RWPE1 (cell line): ENCODE measurements at regions not wholly inside any gene's neighbourhood (a gene's known extent, or its start where the extent isn't known, plus 50 kb on each side); places are given as distances from the start of the nearest gene placed in this dataset.
A peak's percentile ranks its signal among the peaks of the same experiment; 100 is the strongest.
"Not testable (repeated sequence)": the region's sequence is repeated elsewhere in the genome, so short reads cannot be mapped to it uniquely, and the experiment has no call there.

Source experiments
- CTCF ChIA-PET: fragments of 350-600 bp; sonication (Branson Sonifier 250); formaldehyde crosslinking; extraction: SDS; loops from one replicate; lab custom pipeline; 2021; lab: Yijun Ruan, JAX
- POLR2A ChIA-PET: fragments of 400-600 bp; formaldehyde crosslinking; extraction: SDS; loops from one replicate; lab custom pipeline; 2020; ENCODE audit warnings: antibody characterized with exemption; ENCODE audit not compliant: low non-redundant PET; lab: Yijun Ruan, JAX
- DNase-seq: peaks from one replicate; pipeline ENCODE4 v3.0.0; 2012; ENCODE audit warnings: low spot score
- H3K27ac ChIP-seq: fragments of 450-650 bp; 2 replicates; pipeline ENCODE4 v1.5.1; 2017
- TF ChIP-seq, protein P1 (sequence below): fragments of 450-650 bp; conservative IDR thresholded peaks from 2 replicates; pipeline ENCODE4 v1.5.1; 2017; ENCODE audit warnings: low read depth, mild to moderate bottlenecking

DNA sequence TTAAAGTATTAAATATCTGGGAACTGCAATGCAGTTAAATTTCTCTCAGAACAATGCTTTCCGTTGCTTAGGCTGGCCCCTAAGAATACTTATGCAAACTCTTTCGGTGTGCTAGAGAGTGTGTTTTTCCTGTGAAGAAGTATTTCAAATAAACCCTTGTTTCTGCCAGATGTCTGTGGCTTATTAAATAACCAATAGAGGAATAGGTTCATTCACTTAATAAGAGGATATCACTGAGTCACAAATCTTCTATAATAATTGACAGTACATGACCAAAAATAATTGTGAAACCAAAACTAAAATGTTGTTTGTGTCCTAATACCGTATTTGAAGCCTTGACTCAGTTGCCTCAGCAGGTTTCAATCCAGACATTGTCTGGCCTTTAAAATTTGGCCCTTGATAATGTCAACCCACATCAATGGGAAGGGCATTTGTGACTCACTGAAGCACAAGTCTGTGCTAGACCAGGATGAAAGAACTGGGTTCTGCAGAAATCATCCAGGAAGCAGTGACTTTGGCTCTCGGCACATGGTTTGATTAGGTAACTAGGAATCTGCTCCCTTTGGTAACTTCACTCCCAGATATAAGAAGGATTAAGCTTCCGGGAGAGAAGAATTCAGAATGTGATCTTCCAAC, 104.2 kb upstream of the BARHL2 start:
- ChIA-PET POLR2A (interaction anchor here (0.7 kb wide), 1 partner anchor 201 kb away, joined by 3 read pairs; no protein-coding TSS in a partner anchor), CTCF (no interaction called here)
- no peak overlapping the region for H3K27ac ChIP-seq
- DNase-seq = peak; percentile 62
- TF ChIP-seq, protein P1, sequence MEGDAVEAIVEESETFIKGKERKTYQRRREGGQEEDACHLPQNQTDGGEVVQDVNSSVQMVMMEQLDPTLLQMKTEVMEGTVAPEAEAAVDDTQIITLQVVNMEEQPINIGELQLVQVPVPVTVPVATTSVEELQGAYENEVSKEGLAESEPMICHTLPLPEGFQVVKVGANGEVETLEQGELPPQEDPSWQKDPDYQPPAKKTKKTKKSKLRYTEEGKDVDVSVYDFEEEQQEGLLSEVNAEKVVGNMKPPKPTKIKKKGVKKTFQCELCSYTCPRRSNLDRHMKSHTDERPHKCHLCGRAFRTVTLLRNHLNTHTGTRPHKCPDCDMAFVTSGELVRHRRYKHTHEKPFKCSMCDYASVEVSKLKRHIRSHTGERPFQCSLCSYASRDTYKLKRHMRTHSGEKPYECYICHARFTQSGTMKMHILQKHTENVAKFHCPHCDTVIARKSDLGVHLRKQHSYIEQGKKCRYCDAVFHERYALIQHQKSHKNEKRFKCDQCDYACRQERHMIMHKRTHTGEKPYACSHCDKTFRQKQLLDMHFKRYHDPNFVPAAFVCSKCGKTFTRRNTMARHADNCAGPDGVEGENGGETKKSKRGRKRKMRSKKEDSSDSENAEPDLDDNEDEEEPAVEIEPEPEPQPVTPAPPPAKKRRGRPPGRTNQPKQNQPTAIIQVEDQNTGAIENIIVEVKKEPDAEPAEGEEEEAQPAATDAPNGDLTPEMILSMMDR = no peak

DNA sequence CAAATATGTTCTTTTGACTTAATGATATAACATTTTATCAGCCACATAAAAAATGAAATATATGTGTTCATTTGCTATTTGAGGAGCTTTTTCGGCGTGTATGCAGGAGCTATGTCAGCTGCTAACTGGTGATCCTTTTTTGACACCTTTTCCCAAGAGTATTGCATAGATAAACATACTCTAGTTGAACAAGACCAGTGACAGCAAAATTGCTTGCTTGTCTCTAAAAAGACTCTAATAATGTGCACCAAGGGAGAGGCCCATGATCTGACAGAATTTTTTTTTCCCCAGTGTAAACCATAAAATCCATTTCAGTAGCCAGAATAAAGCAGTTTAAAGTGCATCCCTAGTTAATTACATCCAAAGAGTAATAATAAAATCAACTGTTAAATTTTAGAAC, 103.6 kb upstream of the BARHL2 start:
- CTCF ChIA-PET = no interaction called here
- TF ChIP-seq, protein P1 = no peak
- POLR2A ChIA-PET = interaction anchor here (0.7 kb wide), 1 partner anchor 201 kb away, joined by 3 read pairs; no protein-coding TSS in a partner anchor
- no peak overlapping the region for H3K27ac ChIP-seq
- DNase-seq = no peak

DNA sequence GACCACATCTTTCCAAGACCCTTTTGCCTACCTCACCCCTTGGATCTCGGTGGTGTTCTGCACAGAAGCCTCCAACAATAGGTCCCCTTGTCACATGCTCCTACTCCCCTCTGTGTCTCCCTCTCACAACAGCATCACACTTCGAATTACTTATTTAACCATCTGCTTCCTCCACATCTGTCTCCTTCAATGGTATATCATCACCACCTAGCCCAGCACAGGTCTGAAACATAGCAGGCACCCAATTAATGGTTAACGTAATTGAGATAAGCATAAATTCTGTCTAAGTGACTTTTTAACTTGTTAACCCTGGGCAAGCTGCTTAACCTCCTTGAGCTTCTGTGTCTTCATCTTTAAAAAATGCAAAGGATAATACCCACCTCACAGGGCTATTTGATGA, 100.3 kb upstream of the BARHL2 start:
- no peak overlapping the region for H3K27ac ChIP-seq
- CTCF ChIA-PET = no interaction called here
- DNase-seq = no peak
- TF ChIP-seq, protein P1 = no peak
- POLR2A ChIA-PET = no interaction called here

DNA sequence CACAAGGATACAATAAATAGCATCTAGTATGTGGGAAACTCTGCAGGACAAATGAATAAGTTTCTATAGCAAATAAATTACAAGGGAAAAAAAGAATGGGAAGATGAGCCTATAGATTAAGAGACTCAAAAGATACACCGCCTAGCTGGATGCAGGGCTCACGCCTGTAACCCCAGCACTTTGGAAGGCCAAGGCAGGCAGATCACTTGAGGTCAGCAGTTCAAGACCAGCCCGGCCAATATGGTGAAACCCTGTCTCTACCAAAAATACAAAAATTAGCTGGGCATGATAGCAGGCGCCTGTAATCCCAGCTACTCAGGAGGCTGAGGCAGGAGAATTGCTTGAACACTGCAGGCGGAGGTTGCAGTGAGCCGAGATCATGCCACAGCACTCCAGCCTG, 95.1 kb upstream of the BARHL2 start:
- DNase-seq, H3K27ac ChIP-seq, CTCF ChIA-PET, POLR2A ChIA-PET: not testable (repeated sequence)

DNA sequence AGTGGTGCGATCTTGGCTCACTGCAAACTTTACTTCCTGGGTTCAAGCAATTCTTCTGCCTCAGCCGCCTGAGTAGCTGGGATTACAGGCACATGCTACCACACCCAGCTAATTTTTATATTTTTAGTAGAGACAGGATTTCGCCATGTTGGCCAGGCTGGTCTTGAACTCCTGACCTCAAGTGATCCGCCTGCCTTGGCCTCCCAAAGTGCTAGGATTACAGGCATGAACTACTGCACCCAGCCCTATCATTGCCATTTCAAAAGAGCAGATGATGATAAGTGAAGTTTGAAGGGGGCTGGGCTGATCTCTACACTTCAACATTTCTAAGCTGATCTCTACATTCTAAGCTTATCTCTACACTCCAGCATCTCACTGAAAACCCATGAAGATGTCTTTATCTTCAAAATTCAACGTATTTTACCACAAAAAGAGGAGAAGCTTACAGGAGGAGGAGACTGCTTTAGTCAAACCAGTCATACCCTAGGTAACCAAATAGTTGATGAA, 94.4 kb upstream of the BARHL2 start:
- CTCF ChIA-PET, POLR2A ChIA-PET, H3K27ac ChIP-seq, DNase-seq: not testable (repeated sequence)

DNA sequence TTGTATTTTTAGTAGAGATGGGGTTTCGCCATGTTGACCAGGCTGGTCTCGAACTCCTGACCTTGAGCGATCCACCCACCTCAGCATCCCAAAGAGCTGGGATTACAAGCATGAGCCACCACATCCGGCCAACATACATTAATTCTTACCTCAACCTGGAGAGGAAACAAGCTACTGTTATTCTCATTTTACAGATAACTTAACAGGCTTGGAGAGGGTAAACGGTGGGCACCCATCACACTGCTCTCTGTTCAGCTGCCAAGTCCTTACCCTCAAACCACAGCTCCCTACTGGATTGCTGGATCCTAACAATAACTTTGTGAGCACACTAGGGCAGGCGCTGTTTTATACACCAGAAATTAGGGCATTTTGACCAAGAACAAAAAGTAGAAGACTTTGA, 93.6 kb upstream of the BARHL2 start:
- ChIA-PET POLR2A (no interaction called here), CTCF (no interaction called here)
- DNase-seq = no peak
- H3K27ac ChIP-seq = no peak overlapping the region
- TF ChIP-seq, protein P1 = no peak

DNA sequence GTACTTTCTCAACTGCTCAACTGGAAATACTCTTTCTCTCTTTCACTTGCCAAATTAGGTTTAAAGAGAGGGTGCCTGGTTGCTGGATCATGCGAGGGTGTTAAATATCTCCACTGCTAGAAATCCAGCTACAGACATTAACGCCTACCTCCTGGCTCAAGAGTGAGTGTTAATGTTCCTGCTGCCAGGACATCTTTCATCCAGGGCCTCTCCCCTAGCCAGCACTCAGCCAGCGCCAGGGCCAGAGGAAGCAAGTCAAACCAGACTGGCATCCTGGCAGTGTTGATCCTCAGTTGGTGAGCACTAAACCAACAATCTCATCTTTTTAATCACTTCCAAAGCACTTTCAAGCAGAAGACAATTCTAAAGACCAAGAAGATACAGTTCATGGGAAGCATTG, 92.9 kb upstream of the BARHL2 start:
- ChIA-PET POLR2A (no interaction called here), CTCF (no interaction called here)
- TF ChIP-seq, protein P1 = no peak
- H3K27ac ChIP-seq = no peak overlapping the region
- no peak for DNase-seq
